IMR-90 (cell line): ENCODE measurements at regions not wholly inside any gene's neighbourhood (a gene's known extent, or its start where the extent isn't known, plus 50 kb on each side); places are given as distances from the start of the nearest gene placed in this dataset.
"Not testable (repeated sequence)": the region's sequence is repeated elsewhere in the genome, so short reads cannot be mapped to it uniquely, and the experiment has no call there.

Source experiments
- ATAC-seq: fragments of 200-7000 bp; cut with Tn5 transposase; 2 replicates; pipeline ENCODE4 v1.9.1; 2020; ENCODE audit warnings: low read depth, mild to moderate bottlenecking, moderate library complexity
- BruUV-seq: library from RNA; stranded (reverse); fragments of 400-500 nt; replicated peaks from 2 replicates; lab custom pipeline; 2021; lab: Mats Ljungman, UMichigan
- CTCF ChIA-PET: fragments of 300-600 bp; formaldehyde crosslinking; extraction: SDS; loops from one replicate; lab custom pipeline; 2021; ENCODE audit warnings: antibody characterized with exemption; lab: Yijun Ruan, JAX
- POLR2A ChIA-PET: fragments of 300-600 bp; sonication (Branson Sonifier 250); formaldehyde crosslinking; loops from one replicate; lab custom pipeline; 2022; ENCODE audit warnings: antibody characterized with exemption; ENCODE audit not compliant: unreplicated experiment; lab: Charles Lee
- DNase-seq: peaks from one replicate; pipeline ENCODE4 v3.0.0; 2013
- H2AFZ ChIP-seq: replicated peaks from 2 replicates; pipeline ENCODE3; 2013; ENCODE audit warnings: low read length, mild to moderate bottlenecking; ENCODE audit not compliant: poor library complexity
- H2AK5ac ChIP-seq: 2 replicates; pipeline ENCODE4 v1.6.1; 2013; ENCODE audit warnings: low read depth, low read length, inconsistent platforms
- H2AK9ac ChIP-seq: replicated peaks from 2 replicates; pipeline ENCODE3; 2013; ENCODE audit warnings: mild to moderate bottlenecking, low read depth, low read length, moderate library complexity; ENCODE audit not compliant: poor library complexity
- H2BK120ac ChIP-seq: 2 replicates; pipeline ENCODE4 v1.6.1; 2013; ENCODE audit warnings: low read depth, low read length, inconsistent platforms
- H2BK15ac ChIP-seq: 3 replicates; pipeline ENCODE4 v1.6.1; 2013; ENCODE audit warnings: low read depth, low read length, inconsistent platforms
- H2BK20ac ChIP-seq: 2 replicates; pipeline ENCODE4 v1.6.1; 2013; ENCODE audit warnings: low read depth, mild to moderate bottlenecking, inconsistent platforms, low read length, moderate library complexity
- H2BK5ac ChIP-seq: 2 replicates; pipeline ENCODE4 v1.6.1; 2013; ENCODE audit warnings: mild to moderate bottlenecking, low read depth, low read length, inconsistent platforms; ENCODE audit not compliant: poor library complexity, severe bottlenecking
- H3K14ac ChIP-seq: replicated peaks from 2 replicates; pipeline ENCODE4 v1.6.1; 2013; ENCODE audit warnings: low read depth, low read length, inconsistent platforms
- H3K18ac ChIP-seq: 2 replicates; pipeline ENCODE4 v1.6.1; 2013; ENCODE audit warnings: low read depth, low read length, control low read depth
- H3K23ac ChIP-seq: 2 replicates; pipeline ENCODE4 v1.6.1; 2013; ENCODE audit warnings: low read depth, low read length, inconsistent platforms
- H3K27ac ChIP-seq: 2 replicates; pipeline ENCODE4 v1.5.1; 2013; ENCODE audit warnings: mild to moderate bottlenecking, control low read depth, low read length; ENCODE audit not compliant: insufficient read depth
- H3K27me3 ChIP-seq: 2 replicates; pipeline ENCODE4 v1.6.1; 2013; ENCODE audit warnings: low read length; ENCODE audit not compliant: control insufficient read depth, insufficient read depth
- H3K36me3 ChIP-seq: 2 replicates; pipeline ENCODE4 v1.6.1; 2013; ENCODE audit warnings: low read length, mixed read lengths; ENCODE audit not compliant: control insufficient read depth, insufficient read depth
- H3K4ac ChIP-seq: 2 replicates; pipeline ENCODE4 v1.6.1; 2013; ENCODE audit warnings: low read depth, low read length, inconsistent platforms
- H3K4me1 ChIP-seq: 2 replicates; pipeline ENCODE4 v1.6.1; 2013; ENCODE audit warnings: low read length, mixed read lengths; ENCODE audit not compliant: control insufficient read depth, insufficient read depth
- H3K4me2 ChIP-seq: 2 replicates; pipeline ENCODE4 v1.6.1; 2013; ENCODE audit warnings: low read depth, mild to moderate bottlenecking, control low read depth, low read length, moderate library complexity
- H3K4me3 ChIP-seq: 2 replicates; pipeline ENCODE4 v1.5.1; 2013; ENCODE audit warnings: low read depth, mild to moderate bottlenecking, control low read depth, low read length, moderate library complexity; ENCODE audit not compliant: insufficient read depth
- H3K56ac ChIP-seq: 2 replicates; pipeline ENCODE4 v1.6.1; 2013; ENCODE audit warnings: low read length, inconsistent platforms; ENCODE audit not compliant: insufficient read depth; ENCODE audit errors: extremely low read depth
- H3K79me1 ChIP-seq, 2 experiments: 2 replicates each; pipeline ENCODE4 v1.6.1; 2013; ENCODE audit warnings: low read length in 2 of 2, inconsistent platforms in 1 of 2, low read depth in 1 of 2
- H3K9ac ChIP-seq: 2 replicates; pipeline ENCODE4 v1.6.1; 2013; ENCODE audit warnings: low read depth, low read length, control low read depth
- H3K9me1 ChIP-seq: 2 replicates; pipeline ENCODE4 v1.6.1; 2013; ENCODE audit warnings: low read length, inconsistent platforms; ENCODE audit not compliant: insufficient read depth
- H3K9me3 ChIP-seq: 2 replicates; pipeline ENCODE4 v1.6.1; 2013; ENCODE audit warnings: low read length; ENCODE audit not compliant: control insufficient read depth, insufficient read depth
- H4K20me1 ChIP-seq: 2 replicates; pipeline ENCODE4 v1.6.1; 2013; ENCODE audit warnings: low read length, inconsistent platforms; ENCODE audit not compliant: insufficient read depth
- H4K5ac ChIP-seq: 2 replicates; pipeline ENCODE4 v1.6.1; 2013; ENCODE audit warnings: mild to moderate bottlenecking, low read depth, low read length, control low read depth
- H4K8ac ChIP-seq, 2 experiments: 2 replicates each; pipeline ENCODE4 v1.6.1; 2013; ENCODE audit warnings: low read depth in 2 of 2, low read length in 2 of 2, control low read depth in 1 of 2, inconsistent platforms in 1 of 2
- H4K91ac ChIP-seq: 2 replicates; pipeline ENCODE4 v1.6.1; 2013; ENCODE audit warnings: low read depth, low read length, inconsistent platforms; ENCODE audit not compliant: insufficient read depth
- WGBS, 2 experiments: methylation state at CpG; one replicate each; pipeline versions ENCODE4 v1.1.5 to v1.1.7; 2013; ENCODE audit warnings: missing lambda C conversion rate in 2 of 2; ENCODE audit not compliant: insufficient read length in 1 of 2; ENCODE audit errors: extremely low coverage in 2 of 2; 5-methylcytosine and 5-hydroxymethylcytosine counted together
- dilution Hi-C: fragments of 300-500 bp; cut with HindIII; formaldehyde crosslinking; loops from one replicate; pipeline ENCODE4 v1.14.3; 2018; ENCODE audit warnings: low sequenced_read_pairs; ENCODE audit not compliant: unreplicated experiment
- in situ Hi-C: fragments of 300-500 bp; cut with MboI; formaldehyde crosslinking; loops from 3 replicates; pipeline ENCODE4 v1.14.3; 2019; ENCODE audit warnings: low sequenced_read_pairs, inconsistent platforms, mixed read lengths
- intact Hi-C: fragments of 100-400 bp; cut with micrococcal nuclease; formaldehyde crosslinking; loops from 2 replicates; pipeline ENCODE4 v1.10.0; 2022

GRCh38 chr9:38978734-38979133 is 258.8 kb upstream of the FAM240B start:
- in situ Hi-C loops, ATAC-seq: not testable (repeated sequence)
- WGBS, 2 experiments = no CpG with 5 or more reads among the region's 5 CpGs

GRCh38 chr9:38969480-38969879 is 249.5 kb upstream of the FAM240B start:
- H3K9me3 ChIP-seq, H3K27me3 ChIP-seq, H3K4me3 ChIP-seq, H3K4ac ChIP-seq, H3K4me1 ChIP-seq, H4K8ac ChIP-seq, H2BK15ac ChIP-seq, H3K79me1 ChIP-seq, CTCF ChIA-PET, H4K20me1 ChIP-seq, H3K9ac ChIP-seq, H3K36me3 ChIP-seq, H2AFZ ChIP-seq, H2AK9ac ChIP-seq, H3K56ac ChIP-seq, H2BK120ac ChIP-seq, H3K27ac ChIP-seq, POLR2A ChIA-PET, ATAC-seq, H3K9me1 ChIP-seq, H2BK20ac ChIP-seq, H3K23ac ChIP-seq, H2AK5ac ChIP-seq, H4K91ac ChIP-seq, DNase-seq, H2BK5ac ChIP-seq, BruUV-seq, intact Hi-C loops, H3K18ac ChIP-seq, in situ Hi-C loops, dilution Hi-C loops, H3K4me2 ChIP-seq, H4K5ac ChIP-seq, H3K14ac ChIP-seq: not testable (repeated sequence)
- WGBS, 2 experiments = no CpG with 5 or more reads among the region's 5 CpGs

More at GRCh38 chr9:38978734-38979133, 258.8 kb upstream of the FAM240B start:
- intact Hi-C loops, H2AK5ac ChIP-seq, H3K4me1 ChIP-seq, H3K23ac ChIP-seq, H4K20me1 ChIP-seq, H3K9ac ChIP-seq, H3K9me1 ChIP-seq, POLR2A ChIA-PET, H3K18ac ChIP-seq, H4K91ac ChIP-seq, H2BK120ac ChIP-seq, H4K8ac ChIP-seq, H2BK5ac ChIP-seq, H4K5ac ChIP-seq, H3K4me2 ChIP-seq, H3K79me1 ChIP-seq, H3K56ac ChIP-seq, CTCF ChIA-PET, BruUV-seq, H3K36me3 ChIP-seq, DNase-seq, H3K27me3 ChIP-seq, dilution Hi-C loops, H3K9me3 ChIP-seq, H3K14ac ChIP-seq, H3K4ac ChIP-seq, H3K4me3 ChIP-seq, H2AK9ac ChIP-seq, H2BK20ac ChIP-seq, H2AFZ ChIP-seq, H2BK15ac ChIP-seq, H3K27ac ChIP-seq: not testable (repeated sequence)
